A673 (cell line): ENCODE measurements at regions not wholly inside any gene's neighbourhood (a gene's known extent, or its start where the extent isn't known, plus 50 kb on each side); places are given as distances from the start of the nearest gene placed in this dataset.

Experiments
- BruUV-seq: library from RNA; stranded (reverse); fragments of 400-500 nt; replicated peaks from 2 replicates; lab custom pipeline; 2021; lab: Mats Ljungman, UMichigan
- CTCF ChIA-PET: fragments of 300-600 bp; sonication (Branson Sonifier 250); formaldehyde crosslinking; loops from one replicate; lab custom pipeline; 2022; ENCODE audit warnings: antibody characterized with exemption; lab: Charles Lee
- POLR2A ChIA-PET: fragments of 300-600 bp; sonication (Branson Sonifier 250); formaldehyde crosslinking; loops from one replicate; lab custom pipeline; 2022; ENCODE audit warnings: antibody characterized with exemption; ENCODE audit not compliant: low non-redundant PET; lab: Charles Lee
- DNase-seq: peaks from one replicate; pipeline ENCODE4 v3.0.0-alpha.2; 2015; ENCODE audit warnings: low spot score
- H3K27ac ChIP-seq: fragments of 200-600 bp; sonication (generic); 2 replicates; pipeline ENCODE4 v1.5.1; 2016; ENCODE audit warnings: mixed run types, low read depth, mild to moderate bottlenecking, mixed read lengths, antibody characterized with exemption, low read length; ENCODE audit not compliant: poor library complexity, severe bottlenecking
- H3K27me3 ChIP-seq: fragments of 200-600 bp; sonication (generic); replicated peaks from 2 replicates; pipeline ENCODE4 v1.6.1; 2017; ENCODE audit warnings: mixed run types, low read depth, mild to moderate bottlenecking, mixed read lengths, antibody characterized with exemption, low read length; ENCODE audit not compliant: insufficient read depth, poor library complexity
- H3K36me3 ChIP-seq: fragments of 200-600 bp; sonication (generic); 2 replicates; pipeline ENCODE4 v1.6.1; 2016; ENCODE audit warnings: mixed run types, mild to moderate bottlenecking, mixed read lengths, antibody characterized with exemption, low read length; ENCODE audit not compliant: insufficient read depth, poor library complexity, severe bottlenecking
- H3K4me1 ChIP-seq: fragments of 200-600 bp; sonication (generic); 2 replicates; pipeline ENCODE4 v1.6.1; 2017; ENCODE audit warnings: mixed run types, mild to moderate bottlenecking, mixed read lengths, antibody characterized with exemption, low read length; ENCODE audit not compliant: insufficient read depth, poor library complexity, severe bottlenecking
- H3K4me3 ChIP-seq: fragments of 200-600 bp; sonication (generic); 2 replicates; pipeline ENCODE4 v1.5.1; 2016; ENCODE audit warnings: low read depth, mixed run types, mild to moderate bottlenecking, mixed read lengths, low read length; ENCODE audit not compliant: poor library complexity, severe bottlenecking
- H3K9me3 ChIP-seq: fragments of 200-600 bp; sonication (generic); 2 replicates; pipeline ENCODE4 v1.6.1; 2016; ENCODE audit warnings: mixed run types, low read depth, mild to moderate bottlenecking, mixed read lengths, antibody characterized with exemption, low read length; ENCODE audit not compliant: poor library complexity, severe bottlenecking
- EZH2 ChIP-seq: fragments of 200-600 bp; sonication (generic); IDR thresholded peaks from 2 replicates; pipeline ENCODE4 v1.6.1; 2017; ENCODE audit warnings: borderline replicate concordance, low read depth, mild to moderate bottlenecking, mixed read lengths, antibody characterized with exemption, low read length; ENCODE audit not compliant: poor library complexity, severe bottlenecking
- intact Hi-C: fragments of 100-400 bp; cut with micrococcal nuclease; formaldehyde crosslinking; loops from one replicate; pipeline ENCODE4 v1.10.0; 2022; ENCODE audit not compliant: unreplicated experiment
- TF ChIP-seq, protein P1 (sequence below): fragments of 300-800, 200-600 bp; sonication (generic); conservative IDR thresholded peaks from 2 replicates; pipeline ENCODE4 v1.5.1; 2017; ENCODE audit warnings: low read depth, mild to moderate bottlenecking, antibody characterized with exemption, low read length, moderate library complexity, mixed read lengths

- H3K4me3 ChIP-seq = no peak overlapping the region
- DNase-seq = no peak
These were observed 60.7 kb upstream of the PITX2 start for GRCh38 chr4:110683601-110684000.

DNA sequence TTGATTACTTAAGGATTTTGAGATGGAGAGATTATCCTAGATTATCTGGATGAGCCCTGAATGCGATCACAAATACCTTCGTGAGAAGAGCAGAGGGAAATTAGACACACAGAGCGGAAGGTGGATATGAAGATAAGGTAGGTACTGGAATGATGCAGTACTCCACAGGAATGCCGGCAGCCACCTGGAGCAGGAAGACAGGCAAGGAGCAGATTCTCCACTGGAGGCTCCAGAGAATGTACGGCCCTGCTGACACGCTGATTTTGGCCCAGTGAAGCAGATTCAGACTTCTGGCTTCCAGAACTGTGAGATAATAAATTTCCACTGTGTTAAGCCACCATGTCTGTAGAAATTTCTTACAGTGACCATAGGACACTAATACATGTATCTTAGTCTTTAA is 79.4 kb upstream of the PITX2 start:
- no TSS peak for BruUV-seq
- POLR2A ChIA-PET = no interaction called here
- CTCF ChIA-PET = no interaction called here
- H3K9me3 ChIP-seq = no peaks in the 10 kb centered on the region
- no peaks in the 10 kb centered on the region for H3K27me3 ChIP-seq
- TF ChIP-seq EZH2 = no peak
- TF ChIP-seq, protein P1, sequence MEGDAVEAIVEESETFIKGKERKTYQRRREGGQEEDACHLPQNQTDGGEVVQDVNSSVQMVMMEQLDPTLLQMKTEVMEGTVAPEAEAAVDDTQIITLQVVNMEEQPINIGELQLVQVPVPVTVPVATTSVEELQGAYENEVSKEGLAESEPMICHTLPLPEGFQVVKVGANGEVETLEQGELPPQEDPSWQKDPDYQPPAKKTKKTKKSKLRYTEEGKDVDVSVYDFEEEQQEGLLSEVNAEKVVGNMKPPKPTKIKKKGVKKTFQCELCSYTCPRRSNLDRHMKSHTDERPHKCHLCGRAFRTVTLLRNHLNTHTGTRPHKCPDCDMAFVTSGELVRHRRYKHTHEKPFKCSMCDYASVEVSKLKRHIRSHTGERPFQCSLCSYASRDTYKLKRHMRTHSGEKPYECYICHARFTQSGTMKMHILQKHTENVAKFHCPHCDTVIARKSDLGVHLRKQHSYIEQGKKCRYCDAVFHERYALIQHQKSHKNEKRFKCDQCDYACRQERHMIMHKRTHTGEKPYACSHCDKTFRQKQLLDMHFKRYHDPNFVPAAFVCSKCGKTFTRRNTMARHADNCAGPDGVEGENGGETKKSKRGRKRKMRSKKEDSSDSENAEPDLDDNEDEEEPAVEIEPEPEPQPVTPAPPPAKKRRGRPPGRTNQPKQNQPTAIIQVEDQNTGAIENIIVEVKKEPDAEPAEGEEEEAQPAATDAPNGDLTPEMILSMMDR = no peak
- intact Hi-C loops = no loop called here
- H3K4me1 ChIP-seq = no peaks in the 10 kb centered on the region
- no peak overlapping the region for H3K27ac ChIP-seq
- no peak for DNase-seq
- H3K4me3 ChIP-seq = no peak overlapping the region
- no peaks in the 10 kb centered on the region for H3K36me3 ChIP-seq

More at GRCh38 chr4:110683601-110684000, 60.7 kb upstream of the PITX2 start:
- ChIA-PET POLR2A (no interaction called here), CTCF (no interaction called here)
- no TSS peak for BruUV-seq
- Histone ChIP-seq H3K36me3 (no peaks in the 10 kb centered on the region), H3K4me1 (no peaks in the 10 kb centered on the region), H3K9me3 (no peaks in the 10 kb centered on the region), H3K27me3 (no peaks in the 10 kb centered on the region), H3K27ac (no peak overlapping the region)
- TF ChIP-seq, protein P1 = no peak
- intact Hi-C loops = no loop called here

DNA sequence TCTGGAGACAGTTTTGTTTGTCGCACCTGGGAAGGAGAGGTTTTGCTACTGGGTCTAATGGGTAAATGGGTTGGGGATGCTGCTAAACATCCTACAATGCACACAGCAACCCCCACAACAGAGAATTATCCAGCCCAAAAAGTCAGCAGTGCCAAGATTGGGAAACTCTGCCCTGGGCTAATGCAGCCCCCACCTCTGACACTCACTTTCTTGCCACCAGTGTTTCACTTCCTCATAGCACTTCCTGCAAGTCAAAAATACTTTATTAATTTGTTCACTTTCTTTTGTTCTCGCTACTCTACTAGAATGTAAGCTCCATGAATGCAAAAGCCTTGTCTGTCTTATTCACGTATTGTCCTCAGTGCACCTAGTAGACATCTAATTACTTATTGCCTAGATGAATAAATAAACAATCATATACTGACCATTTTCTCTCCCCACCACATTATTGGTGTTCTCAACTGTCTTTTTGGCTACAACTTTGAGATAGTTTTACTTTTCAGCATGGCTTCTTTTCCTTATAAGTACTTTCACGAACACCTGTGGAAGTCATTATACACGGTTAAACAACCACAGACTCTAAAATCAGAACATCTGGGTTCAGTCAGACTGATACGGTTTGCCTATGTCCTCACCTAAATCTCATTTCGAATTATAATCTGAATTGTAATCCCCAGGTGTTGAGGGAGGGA is 82.0 kb upstream of the PITX2 start:
- no TSS peak for BruUV-seq
- intact Hi-C loops = no loop called here
- ChIA-PET CTCF (no interaction called here), POLR2A (no interaction called here)
- DNase-seq = no peak
- TF ChIP-seq, protein P1 = no peak
- no peak for TF ChIP-seq EZH2
- no peaks in the 10 kb centered on the region for H3K9me3 ChIP-seq
- no peak overlapping the region for H3K27ac ChIP-seq
- H3K4me1 ChIP-seq = no peaks in the 10 kb centered on the region
- no peaks in the 10 kb centered on the region for H3K36me3 ChIP-seq
- H3K4me3 ChIP-seq = no peak overlapping the region
- no peaks in the 10 kb centered on the region for H3K27me3 ChIP-seq
